GM20000 (cell line): ENCODE measurements at regions not wholly inside any gene's neighbourhood (a gene's known extent, or its start where the extent isn't known, plus 50 kb on each side); places are given as distances from the start of the nearest gene placed in this dataset.

Experiments used
- DNase-seq: peaks from one replicate; pipeline ENCODE4 v3.0.0; 2012; ENCODE audit warnings: low spot score
- TF ChIP-seq, protein P1 (sequence below): IDR thresholded peaks from 2 replicates; pipeline ENCODE4 v1.5.1; 2012; ENCODE audit warnings: mild to moderate bottlenecking, control low read depth; ENCODE audit errors: extremely low read depth, missing control alignments

DNA sequence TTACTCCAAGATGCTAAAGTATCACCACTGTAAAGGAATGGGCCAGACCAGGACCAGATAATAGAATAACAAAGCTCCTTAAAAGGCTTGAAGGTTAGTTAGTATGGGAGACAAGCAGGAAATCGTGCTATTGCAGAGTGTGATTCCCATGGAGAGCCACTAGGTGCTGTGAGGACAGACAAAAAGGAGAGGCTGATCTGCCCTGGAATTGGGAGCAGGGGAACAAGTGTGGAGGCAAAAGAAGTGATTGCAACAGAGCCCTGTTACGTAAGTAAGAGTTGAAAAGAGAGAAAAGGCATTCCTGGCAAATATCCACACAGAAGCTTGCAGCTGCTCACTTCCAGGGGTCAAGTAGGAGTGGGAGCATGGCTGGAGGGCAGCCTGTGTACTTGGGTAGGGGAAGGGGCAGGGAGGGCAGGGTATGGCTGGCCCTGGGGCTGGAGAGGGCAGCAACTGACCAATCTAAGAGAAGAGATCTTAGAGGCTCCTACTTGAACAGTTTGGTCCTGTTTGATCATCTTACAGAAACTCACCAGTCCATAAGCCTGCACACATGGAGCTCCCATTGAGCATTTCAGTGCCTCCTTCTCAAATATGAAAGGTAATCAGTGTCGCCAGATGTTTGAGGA is 207.7 kb upstream of the GJB5 start:
- TF ChIP-seq, protein P1, sequence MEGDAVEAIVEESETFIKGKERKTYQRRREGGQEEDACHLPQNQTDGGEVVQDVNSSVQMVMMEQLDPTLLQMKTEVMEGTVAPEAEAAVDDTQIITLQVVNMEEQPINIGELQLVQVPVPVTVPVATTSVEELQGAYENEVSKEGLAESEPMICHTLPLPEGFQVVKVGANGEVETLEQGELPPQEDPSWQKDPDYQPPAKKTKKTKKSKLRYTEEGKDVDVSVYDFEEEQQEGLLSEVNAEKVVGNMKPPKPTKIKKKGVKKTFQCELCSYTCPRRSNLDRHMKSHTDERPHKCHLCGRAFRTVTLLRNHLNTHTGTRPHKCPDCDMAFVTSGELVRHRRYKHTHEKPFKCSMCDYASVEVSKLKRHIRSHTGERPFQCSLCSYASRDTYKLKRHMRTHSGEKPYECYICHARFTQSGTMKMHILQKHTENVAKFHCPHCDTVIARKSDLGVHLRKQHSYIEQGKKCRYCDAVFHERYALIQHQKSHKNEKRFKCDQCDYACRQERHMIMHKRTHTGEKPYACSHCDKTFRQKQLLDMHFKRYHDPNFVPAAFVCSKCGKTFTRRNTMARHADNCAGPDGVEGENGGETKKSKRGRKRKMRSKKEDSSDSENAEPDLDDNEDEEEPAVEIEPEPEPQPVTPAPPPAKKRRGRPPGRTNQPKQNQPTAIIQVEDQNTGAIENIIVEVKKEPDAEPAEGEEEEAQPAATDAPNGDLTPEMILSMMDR = no peak
- DNase-seq = no peak

DNA sequence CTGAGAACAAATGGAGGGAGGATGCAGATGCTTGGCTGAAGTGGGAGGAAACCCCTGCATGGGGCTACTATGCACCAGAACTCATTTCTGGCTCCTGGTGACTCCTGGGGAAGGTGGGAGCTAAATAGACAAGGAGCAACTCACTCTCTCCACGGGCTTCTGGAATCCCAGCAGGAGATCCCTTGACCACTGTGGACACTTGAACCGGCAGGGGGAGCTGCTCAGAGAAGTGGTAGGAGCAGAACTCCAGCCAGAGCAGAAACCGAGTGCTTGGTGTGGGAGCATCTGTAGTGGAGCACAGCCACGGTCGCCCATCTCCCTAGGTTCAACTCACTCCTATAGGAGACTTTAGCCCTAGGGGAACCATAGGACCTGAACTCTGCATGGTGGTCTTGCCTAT is 205.6 kb upstream of the GJB5 start:
- no peak for DNase-seq
- TF ChIP-seq, protein P1 = no peak

DNA sequence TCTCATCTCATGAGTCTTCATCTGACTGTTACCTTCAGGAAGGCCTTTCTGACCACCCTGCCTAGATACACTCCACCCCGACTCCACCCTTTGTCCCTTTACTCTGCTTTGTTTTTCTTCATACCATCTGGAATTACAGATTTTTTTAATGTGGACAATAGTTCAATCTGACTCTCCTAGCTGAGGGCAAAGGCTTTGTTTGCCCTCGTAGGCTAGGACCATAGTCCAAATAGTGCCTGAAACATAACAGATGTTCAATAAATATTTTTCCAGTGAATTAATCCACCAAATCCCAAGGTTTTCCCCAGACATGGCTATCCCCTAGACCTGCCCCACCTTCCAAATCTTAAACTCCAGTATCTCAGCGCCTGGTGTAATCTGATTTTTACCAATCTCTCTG is 176.5 kb upstream of the GJB5 start:
- no peak for DNase-seq
- TF ChIP-seq, protein P1 = no peak

DNA sequence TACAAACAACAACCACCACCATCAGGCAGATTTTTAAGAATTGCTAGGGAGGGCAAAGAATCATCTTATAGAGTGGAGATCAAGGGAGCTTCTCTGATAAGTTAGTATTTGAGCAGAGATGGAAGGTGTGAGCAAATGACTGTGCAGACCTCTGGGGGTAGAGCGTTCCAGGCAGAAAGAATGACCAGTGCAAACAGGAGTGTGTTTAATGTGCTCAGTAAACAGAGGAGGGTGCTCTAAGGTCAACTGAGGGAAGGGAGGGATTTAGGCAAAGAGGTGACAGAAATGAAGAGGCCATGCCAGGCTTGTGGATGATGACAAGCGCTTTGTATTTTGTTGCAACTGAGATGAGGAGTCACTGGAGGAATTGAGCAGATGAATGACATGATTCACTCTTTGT is 172.5 kb upstream of the GJB5 start:
- DNase-seq = no peak
- TF ChIP-seq, protein P1 = no peak

DNA sequence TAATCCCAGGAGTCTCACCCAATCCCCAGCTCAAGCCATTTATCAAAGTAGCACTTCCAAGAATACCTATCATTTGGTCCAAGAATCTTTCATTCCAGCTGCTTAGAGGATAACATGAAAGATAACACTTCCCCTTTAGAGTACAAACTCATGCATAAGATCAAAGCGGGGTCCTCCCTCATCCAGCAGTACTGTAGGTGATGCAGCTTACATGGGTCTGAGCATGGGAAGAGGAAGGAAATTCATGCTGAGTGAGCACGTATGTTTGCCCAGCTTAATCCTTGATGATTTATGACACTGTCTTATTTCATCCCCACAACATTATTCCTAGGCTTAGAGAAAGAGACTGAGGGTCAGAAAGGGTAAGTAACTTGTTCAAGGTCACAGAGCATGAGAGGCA is 167.1 kb upstream of the GJB5 start:
- TF ChIP-seq, protein P1 = no peak
- DNase-seq = no peak

DNA sequence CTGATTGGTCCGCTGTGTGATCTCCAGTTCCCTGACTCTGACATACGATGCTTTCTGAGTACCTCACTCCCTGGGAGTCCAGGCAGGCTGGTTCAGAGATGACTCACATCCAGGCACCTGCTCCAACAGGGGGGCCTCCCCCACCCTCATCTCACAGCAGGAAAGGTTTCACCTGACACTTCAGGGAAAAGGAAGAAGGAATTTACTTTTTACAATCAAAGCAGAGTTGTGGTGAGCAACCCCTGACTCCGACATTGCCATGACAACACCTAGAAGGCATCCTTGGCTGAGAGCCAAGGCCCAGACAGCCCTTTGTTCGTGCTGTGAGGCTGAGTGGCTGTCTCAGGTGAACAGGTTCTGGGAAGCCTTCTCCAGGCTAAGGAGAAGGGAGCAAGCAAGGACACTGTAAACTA is 164.6 kb upstream of the GJB5 start:
- no peak for DNase-seq
- TF ChIP-seq, protein P1 = no peak

DNA sequence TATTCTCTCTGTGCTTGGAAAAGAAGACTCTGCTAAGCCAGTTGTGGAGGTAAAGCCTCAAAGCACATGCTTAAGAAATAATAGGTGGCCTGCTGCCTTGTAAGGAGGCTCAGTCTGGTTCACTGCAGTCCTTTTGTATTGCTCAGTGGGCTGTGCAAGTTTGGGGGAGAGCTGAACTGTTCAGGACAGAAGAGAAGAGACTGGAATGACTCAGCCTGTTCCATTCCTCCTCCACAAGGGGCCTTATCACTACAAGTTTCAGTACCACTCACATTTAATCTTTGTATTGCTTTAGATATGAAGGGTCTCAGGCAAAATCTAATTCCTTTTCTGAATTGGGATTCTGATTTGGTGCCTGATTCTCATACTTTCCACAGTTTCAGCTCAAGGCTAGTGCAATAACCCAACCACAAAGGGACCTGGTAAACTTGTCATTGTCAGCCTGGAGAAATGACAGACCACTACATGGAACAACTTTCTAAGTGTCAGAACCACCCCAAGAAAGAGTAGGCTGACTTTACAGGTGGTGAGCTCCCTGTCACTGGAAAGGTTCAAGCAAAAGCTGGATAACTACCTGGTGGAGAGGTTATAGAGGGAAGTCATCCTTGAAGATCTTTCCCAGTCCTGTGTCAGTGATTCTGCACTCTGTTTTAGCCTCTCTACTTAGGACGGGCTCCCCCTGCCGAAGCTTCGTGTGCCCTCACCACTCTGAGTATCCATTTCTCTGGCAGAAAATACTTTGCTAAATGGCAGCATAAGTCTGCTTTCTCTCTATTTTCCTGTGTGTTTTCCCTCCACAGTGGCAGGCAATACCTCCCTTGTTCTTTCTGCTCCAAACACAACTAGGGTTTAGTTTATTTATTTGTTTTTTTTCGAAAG is 162.9 kb upstream of the GJB5 start:
- no peak for DNase-seq
- TF ChIP-seq, protein P1 = peak; percentile 16
